Osteoblast (primary cell): ENCODE measurements at regions not wholly inside any gene's neighbourhood (a gene's known extent, or its start where the extent isn't known, plus 50 kb on each side); places are given as distances from the start of the nearest gene placed in this dataset.

Experiments
- DNase-seq: peaks from one replicate; pipeline ENCODE4 v3.0.0; 2011; ENCODE audit warnings: low spot score, mixed read lengths; ENCODE audit not compliant: insufficient read length; ENCODE audit errors: missing footprints
- H2AFZ ChIP-seq: 2 replicates; pipeline ENCODE4 v1.6.0; 2011; ENCODE audit warnings: mild to moderate bottlenecking, low read length
- H3K27ac ChIP-seq: 2 replicates; pipeline ENCODE4 v1.5.1; 2011; ENCODE audit warnings: mild to moderate bottlenecking, low read depth, low read length, moderate library complexity
- H3K27me3 ChIP-seq: 2 replicates; pipeline ENCODE4 v1.6.0; 2012; ENCODE audit warnings: mild to moderate bottlenecking, control low read depth, inconsistent platforms, low read length, moderate library complexity; ENCODE audit not compliant: insufficient read depth
- H3K36me3 ChIP-seq: 2 replicates; pipeline ENCODE4 v1.5.1; 2011; ENCODE audit warnings: mild to moderate bottlenecking, low read length, control low read depth, moderate library complexity; ENCODE audit not compliant: insufficient read depth
- H3K4me1 ChIP-seq: 2 replicates; pipeline ENCODE4 v1.5.1; 2011; ENCODE audit warnings: mild to moderate bottlenecking, low read length, control low read depth, moderate library complexity; ENCODE audit not compliant: insufficient read depth
- H3K4me2 ChIP-seq: 2 replicates; pipeline ENCODE4 v1.6.0; 2011; ENCODE audit warnings: mild to moderate bottlenecking, low read length; ENCODE audit not compliant: insufficient read depth
- H3K4me3 ChIP-seq: fragments of 200-600 bp; sonication (generic); 3 replicates; pipeline ENCODE4 v1.5.1; 2012; ENCODE audit warnings: mild to moderate bottlenecking, low read length, inconsistent platforms; ENCODE audit not compliant: insufficient read depth
- H3K79me2 ChIP-seq: 2 replicates; pipeline ENCODE4 v1.6.0; 2012; ENCODE audit warnings: mild to moderate bottlenecking, low read length, control low read depth, inconsistent platforms; ENCODE audit not compliant: insufficient read depth
- H3K9me3 ChIP-seq: 2 replicates; pipeline ENCODE4 v1.5.1; 2011; ENCODE audit warnings: low read depth, low read length, control low read depth
- H4K20me1 ChIP-seq: 2 replicates; pipeline ENCODE4 v1.6.0; 2012; ENCODE audit warnings: mild to moderate bottlenecking, low read length, control low read depth; ENCODE audit not compliant: insufficient read depth
- TF ChIP-seq, protein P1 (sequence below): IDR thresholded peaks from 2 replicates; pipeline ENCODE4 v1.5.1; 2011; ENCODE audit warnings: mild to moderate bottlenecking, low read depth, low read length, moderate library complexity; ENCODE audit errors: extremely low read depth

DNA sequence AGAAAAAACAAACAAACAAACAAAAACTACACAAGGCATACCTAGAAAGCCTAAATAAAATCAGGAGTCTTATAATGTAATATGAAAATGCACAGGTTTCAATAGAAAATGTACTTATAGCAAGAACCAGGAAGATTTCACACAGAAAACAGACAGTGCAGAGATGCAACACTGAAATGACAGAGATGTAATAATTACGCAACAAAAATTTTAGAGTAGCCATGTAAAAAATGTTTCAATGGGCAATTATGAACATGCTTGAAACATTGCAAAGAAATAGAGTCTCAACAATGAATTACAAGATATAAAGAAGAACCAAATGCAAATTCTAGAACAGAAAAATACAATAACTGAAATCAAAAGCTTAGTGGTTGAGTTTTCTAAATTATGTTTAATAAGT, 405.9 kb downstream of the PLK2 start:
- Histone ChIP-seq H3K79me2 (no peaks in the 10 kb centered on the region), H2AFZ (no peak overlapping the region), H3K27me3 (no peaks in the 10 kb centered on the region), H3K4me3 (no peak overlapping the region), H3K27ac (no peak overlapping the region), H3K36me3 (no peaks in the 10 kb centered on the region), H3K4me2 (no peak overlapping the region), H3K9me3 (no peaks in the 10 kb centered on the region), H4K20me1 (no peaks in the 10 kb centered on the region), H3K4me1 (peaks cover 3% of the 10 kb centered on the region)
- DNase-seq: no peak
- TF ChIP-seq, protein P1, sequence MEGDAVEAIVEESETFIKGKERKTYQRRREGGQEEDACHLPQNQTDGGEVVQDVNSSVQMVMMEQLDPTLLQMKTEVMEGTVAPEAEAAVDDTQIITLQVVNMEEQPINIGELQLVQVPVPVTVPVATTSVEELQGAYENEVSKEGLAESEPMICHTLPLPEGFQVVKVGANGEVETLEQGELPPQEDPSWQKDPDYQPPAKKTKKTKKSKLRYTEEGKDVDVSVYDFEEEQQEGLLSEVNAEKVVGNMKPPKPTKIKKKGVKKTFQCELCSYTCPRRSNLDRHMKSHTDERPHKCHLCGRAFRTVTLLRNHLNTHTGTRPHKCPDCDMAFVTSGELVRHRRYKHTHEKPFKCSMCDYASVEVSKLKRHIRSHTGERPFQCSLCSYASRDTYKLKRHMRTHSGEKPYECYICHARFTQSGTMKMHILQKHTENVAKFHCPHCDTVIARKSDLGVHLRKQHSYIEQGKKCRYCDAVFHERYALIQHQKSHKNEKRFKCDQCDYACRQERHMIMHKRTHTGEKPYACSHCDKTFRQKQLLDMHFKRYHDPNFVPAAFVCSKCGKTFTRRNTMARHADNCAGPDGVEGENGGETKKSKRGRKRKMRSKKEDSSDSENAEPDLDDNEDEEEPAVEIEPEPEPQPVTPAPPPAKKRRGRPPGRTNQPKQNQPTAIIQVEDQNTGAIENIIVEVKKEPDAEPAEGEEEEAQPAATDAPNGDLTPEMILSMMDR: no peak

DNA sequence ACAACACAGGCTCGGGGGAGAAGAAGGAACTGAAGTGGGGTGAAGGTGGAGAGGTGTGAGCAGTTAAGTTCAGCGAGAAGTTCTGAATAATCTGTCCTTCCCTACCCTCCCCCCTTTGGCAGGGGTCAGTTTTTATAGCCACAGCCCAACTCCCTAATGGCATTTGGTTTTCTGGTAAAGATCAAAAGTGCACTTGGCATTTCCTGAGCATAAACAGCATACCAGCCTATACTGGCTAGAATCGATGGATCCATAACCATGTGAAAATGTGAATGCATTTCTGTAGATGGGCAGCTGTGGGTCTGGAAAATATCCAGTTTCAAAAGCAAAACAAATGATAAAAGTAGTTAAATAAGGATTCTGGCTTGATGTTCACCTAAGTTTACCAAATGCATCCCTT, 410.9 kb downstream of the PLK2 start:
- Histone ChIP-seq H3K4me3 (no peak overlapping the region), H3K9me3 (no peaks in the 10 kb centered on the region), H3K36me3 (no peaks in the 10 kb centered on the region), H2AFZ (no peak overlapping the region), H4K20me1 (no peaks in the 10 kb centered on the region), H3K79me2 (no peaks in the 10 kb centered on the region), H3K4me2 (no peak overlapping the region), H3K27me3 (no peaks in the 10 kb centered on the region), H3K27ac (no peak overlapping the region), H3K4me1 (no peaks in the 10 kb centered on the region)
- TF ChIP-seq, protein P1: no peak
- DNase-seq: no peak

DNA sequence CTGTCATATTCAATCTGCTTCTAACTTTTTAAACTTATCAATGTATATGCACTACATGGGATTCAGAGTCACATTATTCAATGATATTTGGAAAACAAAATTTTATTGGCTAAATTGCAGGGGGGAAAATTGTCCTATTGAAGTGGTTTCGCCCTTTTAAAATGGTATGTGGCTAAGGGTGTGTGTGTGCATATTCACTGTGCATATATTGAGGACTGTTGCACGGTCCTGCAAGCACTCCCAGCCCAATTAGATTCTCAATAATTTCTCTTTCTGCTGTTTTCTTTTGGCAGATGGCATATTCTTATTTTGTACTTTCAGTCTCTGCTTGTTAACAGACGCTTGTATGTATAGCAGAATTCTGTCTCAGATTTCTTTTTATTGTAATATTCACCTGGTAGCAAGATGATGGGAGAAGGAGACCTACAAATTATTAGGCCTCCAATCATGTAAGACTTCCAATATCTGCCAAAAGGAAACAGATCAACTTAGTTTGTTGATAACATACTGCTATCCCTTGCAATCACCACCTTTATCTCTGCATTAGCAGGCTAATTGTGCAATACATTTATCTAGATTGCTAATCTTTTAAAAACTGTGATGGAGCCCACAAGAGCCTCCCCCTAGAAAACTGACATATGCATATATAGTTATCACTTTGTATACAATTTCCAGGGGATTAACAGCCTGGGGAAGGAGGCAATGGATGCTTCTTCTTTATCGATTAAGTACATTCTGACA, 411.5 kb downstream of the PLK2 start:
- no peak overlapping the region for H3K4me2 ChIP-seq
- DNase-seq: no peak
- H3K27ac ChIP-seq: no peak overlapping the region
- no peaks in the 10 kb centered on the region for H3K4me1 ChIP-seq
- no peak overlapping the region for H2AFZ ChIP-seq
- no peaks in the 10 kb centered on the region for H3K27me3 ChIP-seq
- TF ChIP-seq, protein P1: no peak
- no peaks in the 10 kb centered on the region for H3K79me2 ChIP-seq
- H3K9me3 ChIP-seq: no peaks in the 10 kb centered on the region
- H4K20me1 ChIP-seq: no peaks in the 10 kb centered on the region
- no peak overlapping the region for H3K4me3 ChIP-seq
- H3K36me3 ChIP-seq: no peaks in the 10 kb centered on the region

DNA sequence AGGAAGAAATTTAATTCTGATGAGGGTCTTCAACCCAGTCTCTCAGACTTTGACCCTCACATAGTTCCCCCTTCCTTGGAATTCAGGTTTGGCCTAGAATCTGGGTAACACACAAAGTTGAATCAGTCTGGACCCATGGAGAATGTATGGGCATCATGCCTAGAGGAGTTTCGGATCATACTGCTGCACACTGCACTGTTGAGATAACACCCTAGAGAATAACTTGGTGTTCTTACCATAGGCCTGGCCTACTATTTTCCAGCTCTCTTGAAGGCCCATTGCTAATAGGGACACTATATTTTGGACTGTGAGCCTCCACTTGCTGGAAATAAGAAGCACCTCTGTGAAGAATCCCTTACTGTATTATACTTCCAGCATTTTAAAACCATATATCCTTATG, 413.5 kb downstream of the PLK2 start:
- no peaks in the 10 kb centered on the region for H3K9me3 ChIP-seq
- no peaks in the 10 kb centered on the region for H3K4me1 ChIP-seq
- no peak for DNase-seq
- H2AFZ ChIP-seq: no peak overlapping the region
- no peak overlapping the region for H3K4me2 ChIP-seq
- H3K27ac ChIP-seq: no peak overlapping the region
- no peaks in the 10 kb centered on the region for H3K79me2 ChIP-seq
- TF ChIP-seq, protein P1: no peak
- no peaks in the 10 kb centered on the region for H3K27me3 ChIP-seq
- H4K20me1 ChIP-seq: no peaks in the 10 kb centered on the region
- H3K4me3 ChIP-seq: no peak overlapping the region
- H3K36me3 ChIP-seq: no peaks in the 10 kb centered on the region
